DMS53 treated with DMSO at 0.1 percent for 48 hours (cell line): ENCODE measurements at regions not wholly inside any gene's neighbourhood (a gene's known extent, or its start where the extent isn't known, plus 50 kb on each side); places are given as distances from the start of the nearest gene placed in this dataset.

Experiments used
- DNase-seq: peaks from one replicate; lab custom pipeline; 2025; ENCODE audit not compliant: unreplicated experiment; lab: John Stamatoyannopoulos, UW

DNA sequence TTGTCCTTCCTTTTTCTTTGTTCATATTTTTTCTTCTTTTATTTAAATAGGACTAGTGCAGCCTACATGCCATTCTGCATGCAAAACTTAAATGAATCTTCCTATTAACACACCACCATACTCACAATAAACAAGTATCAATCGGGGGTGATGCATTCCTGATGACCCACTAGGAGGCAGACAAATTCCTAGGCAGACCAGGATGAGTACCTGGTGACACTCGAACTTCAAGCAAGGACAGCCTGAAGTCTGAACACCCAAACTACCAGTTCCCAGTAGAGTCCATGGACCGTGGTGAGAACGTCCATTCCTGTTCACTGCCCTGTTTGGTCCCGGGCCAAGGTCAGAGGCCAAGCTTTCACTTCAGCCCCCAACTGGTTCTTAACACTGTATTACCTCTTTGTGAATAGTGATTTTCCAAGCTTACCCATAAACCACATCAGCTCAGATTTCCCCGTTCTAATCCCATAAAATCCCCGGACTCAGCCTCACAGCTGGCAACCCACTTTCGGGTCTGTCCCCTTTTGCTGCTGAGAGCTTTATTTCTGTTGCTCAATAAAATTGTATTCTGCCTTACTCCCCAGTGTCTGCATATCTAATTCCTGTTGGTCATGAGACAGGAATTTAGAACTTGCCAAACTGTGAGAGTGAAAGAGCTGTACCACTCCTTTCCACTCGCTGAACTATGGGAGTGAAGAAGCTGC, 1286.6 kb downstream of the FSTL5 start:
- no peak for DNase-seq

DNA sequence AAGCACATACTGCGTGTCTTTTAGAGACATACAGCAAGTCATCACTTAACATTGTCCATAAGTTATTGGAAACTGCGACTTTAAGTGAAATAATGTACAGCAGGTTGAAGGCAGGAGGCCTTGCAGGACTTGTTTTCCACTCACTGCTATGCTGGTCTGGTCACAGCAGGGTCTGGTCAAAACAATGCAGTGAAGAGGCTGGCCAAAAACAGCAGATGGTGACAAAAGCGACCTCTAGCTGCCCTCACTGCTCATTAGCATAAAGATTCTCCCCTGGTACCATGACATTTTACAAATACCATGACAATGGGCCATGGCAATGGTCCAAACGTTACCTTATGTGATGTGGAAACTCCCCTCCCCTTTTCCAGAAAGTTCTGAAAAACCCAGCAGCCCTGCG, 1283.6 kb downstream of the FSTL5 start:
- DNase-seq: no peak

DNA sequence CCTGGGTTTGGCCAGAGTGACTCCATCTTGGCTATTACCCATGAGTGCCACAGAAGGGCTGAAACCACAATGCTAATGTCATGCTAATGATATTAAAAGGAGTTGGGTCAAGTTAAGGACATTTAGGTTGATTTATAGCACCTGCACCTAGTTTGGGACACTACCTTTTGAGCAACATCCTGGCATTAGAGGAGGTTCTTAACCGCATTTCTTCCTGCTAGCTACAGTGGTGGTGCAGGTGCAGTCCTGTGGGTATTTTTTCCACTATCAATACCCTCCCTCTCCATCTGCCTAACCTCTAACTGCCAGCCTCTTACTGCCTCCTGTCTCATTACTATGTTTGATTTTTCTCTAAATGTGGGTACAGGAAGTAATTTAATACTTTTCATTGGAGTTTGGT, 1276.1 kb downstream of the FSTL5 start:
- no peak for DNase-seq

DNA sequence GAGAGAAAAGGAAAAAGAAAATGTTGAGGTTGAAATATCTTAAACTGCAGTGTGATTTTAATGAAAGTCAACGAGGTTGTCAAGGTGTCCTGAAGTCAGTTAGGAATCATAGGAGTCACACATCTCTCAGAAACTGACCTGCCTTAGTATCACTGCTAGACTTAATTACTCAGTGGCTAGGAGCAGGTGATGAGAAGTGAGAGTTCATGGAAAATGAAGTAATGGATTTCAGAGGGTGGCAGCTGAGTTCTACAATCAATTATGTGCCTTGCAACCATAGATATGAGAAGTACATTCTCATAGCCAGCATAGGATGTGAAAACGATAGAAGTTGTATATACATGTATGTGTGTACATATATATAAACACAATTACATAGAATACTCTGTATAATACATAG, 1269.7 kb downstream of the FSTL5 start:
- DNase-seq: no peak

DNA sequence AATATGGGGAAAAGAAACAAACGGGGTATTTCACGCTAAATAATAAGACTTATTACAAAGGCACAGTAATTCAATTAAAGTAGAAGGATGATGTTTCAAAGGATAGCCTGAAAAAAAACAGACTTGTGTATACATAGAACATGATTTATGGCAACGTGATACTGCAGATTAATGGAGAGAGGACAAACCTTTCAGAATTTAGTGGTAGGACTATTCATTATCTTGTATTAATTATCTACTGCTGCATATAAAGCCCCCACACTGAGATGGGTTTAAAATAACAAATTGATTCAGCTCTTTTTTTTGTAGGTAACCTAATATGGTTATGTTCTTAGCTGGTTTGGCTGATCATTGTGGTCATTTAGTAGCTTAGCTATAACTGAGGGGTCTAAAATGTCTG, 1269.0 kb downstream of the FSTL5 start:
- no peak for DNase-seq

DNA sequence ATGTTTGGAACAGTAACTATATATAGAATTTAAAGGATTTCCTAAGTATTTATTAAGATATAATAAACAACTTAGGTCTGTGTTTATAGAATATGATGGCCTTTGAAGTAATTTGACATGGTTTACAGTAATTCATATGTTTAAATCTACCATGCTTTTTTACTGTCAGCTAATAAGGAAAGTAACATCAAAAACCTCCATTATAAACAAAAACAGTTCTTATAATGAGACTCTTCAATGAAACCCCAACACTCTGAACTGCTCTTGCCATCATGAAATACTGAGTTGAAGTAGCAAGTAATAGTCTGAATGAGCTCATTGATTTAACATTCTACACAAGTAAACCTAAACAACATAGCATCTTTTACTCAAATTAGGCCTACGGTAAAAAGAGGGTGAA, 1236.5 kb downstream of the FSTL5 start:
- DNase-seq: no peak

DNA sequence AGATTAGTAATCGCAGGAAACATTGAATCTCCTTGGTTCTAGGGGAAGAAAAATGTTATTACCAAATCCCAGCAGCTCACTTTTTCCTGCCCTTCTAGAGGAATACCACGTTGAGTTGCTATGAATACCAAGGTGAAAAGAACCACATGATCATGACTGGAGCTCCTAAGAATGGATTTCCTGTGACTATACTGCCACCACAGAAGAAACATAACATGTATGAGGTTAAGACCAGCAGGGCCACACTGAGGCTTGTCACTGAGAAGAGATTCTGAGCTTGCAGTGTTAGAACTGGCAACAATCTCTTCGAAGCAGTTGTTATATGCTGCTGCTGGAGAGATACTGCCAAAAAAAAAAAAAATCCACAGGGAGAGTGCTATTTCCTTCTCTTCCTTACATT, 1235.3 kb downstream of the FSTL5 start:
- DNase-seq: no peak

DNA sequence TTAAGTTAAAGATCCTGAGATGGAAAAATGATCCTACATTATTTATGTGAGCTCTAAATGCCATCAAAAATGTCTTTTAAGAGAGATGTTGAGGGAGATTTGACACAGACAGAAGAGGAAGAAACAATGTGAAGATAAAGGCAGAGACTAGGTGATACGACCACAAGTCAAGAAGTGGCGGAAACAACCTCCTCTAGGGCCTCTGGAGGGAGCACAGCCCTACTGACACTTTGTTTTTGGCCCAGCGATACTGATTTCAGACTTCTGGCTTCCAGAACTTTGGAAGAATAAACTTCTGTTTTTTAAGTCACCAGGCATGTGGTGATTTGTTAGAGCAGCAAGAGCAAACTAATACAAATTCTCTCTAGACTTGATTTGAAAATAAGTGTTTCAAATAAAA, 1216.1 kb downstream of the FSTL5 start:
- DNase-seq: no peak

DNA sequence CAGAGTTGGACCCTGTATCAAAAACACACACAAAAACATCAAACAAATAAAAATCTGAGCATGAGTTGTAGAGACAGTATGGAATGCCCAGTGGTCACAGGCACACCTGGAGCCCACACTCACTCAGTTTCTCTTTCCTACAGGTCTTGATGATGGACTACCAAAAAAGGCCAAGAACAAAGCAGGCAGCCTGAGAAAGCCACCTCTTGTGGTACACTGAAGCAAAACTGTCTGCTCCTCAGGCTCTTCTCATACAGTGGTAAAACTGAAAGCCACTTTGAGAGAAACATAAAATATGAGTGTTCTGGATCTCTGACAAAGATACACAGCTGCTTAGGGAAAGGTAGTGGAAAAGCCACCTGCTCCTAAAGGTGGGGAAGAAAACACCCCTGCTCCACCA, 1206.9 kb downstream of the FSTL5 start:
- no peak for DNase-seq

DNA sequence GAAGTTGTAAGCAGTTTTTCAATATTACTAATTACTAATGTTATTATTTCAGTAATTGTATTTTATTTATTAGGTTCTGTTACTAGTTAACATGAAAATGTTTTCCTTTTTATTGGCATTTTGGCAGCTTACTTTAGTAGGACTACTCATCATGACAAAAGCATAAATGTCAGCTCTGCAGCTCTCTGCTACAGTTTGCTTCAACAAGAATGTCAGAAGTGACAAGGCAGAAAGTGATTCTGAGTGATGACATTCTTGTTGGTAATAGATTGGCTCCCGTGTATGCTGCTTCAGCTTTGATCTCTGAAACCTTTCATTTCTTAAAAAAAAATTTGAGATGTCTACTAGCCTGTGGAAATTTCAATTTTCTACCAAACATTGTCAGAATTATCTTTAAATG, 1193.9 kb downstream of the FSTL5 start:
- no peak for DNase-seq

DNA sequence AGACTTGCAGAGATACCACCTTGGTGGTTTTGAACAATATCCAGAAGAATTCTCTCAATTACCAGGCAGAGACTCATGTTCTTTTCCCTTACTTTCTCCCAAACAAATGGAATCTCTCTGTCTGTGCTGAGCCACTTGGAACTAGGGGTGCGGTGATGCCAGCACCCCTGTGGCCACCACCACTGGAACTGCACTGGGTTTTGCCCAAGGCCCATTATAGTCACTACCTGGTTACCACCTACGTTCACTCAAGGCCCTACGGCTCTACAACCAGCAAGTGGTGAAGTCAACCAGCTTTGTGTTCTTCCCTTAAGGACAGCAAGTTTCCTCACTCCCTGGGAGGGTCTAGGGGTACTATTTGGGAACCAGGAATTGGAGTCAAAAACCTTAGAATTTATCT, 1183.7 kb downstream of the FSTL5 start:
- DNase-seq: no peak

DNA sequence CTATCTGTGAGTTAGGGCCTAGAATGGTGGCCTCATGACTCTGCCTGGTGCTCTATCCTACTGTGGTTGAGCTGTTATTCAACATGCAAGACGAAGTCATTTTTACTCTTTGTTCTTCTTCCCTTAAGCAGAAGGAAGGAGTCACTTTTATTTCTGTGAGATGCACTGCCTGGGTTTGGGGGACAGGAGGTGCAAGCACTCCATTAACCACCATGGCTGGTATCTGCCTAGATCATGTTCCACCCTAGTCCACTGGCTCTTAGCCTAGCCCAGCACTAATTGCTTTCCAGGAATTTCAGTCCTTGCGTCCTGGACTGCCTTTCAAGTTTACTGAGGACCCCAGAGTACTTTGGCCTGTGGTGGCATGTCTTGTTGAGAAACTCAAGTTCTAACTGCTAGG, 1182.7 kb downstream of the FSTL5 start:
- no peak for DNase-seq

DNA sequence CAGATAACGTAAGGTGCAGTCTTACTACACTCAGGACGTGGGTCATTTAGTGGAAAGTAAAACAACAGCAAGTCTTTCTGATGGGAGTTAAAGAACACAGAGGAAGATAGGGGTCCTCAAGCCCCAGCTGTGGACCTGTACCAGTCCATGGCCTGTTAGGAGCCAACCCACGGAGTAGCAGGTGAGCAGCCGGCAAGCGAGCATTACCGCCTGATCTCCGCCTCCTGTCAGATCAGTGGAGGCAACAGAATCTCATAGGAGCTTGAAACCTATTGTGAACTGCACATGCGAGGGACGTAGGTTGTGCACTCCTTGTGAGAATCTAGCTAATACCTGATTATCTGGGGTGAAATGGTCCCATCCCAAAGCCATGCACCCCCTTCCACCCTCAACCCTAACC, 1180.8 kb downstream of the FSTL5 start:
- DNase-seq: no peak

DNA sequence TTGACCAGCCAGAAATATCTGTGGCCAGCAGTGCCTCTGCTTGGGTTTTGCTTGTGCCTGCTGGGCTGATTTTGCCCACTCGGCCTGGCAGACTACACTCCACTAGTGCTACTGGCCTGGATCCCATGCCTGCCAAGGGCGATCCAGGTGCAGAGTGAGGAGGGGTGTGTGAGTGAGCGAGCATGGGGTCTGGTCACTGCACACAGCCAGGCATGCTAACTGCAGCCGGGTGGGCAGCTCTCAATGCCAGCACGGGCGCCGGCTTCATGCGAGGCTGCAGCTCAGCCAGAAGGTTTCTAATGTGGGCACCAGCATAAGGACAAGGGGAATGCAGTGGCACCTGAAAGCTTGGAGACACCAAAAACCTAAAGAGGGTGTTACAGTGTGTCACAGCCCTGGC, 1161.4 kb downstream of the FSTL5 start:
- no peak for DNase-seq

DNA sequence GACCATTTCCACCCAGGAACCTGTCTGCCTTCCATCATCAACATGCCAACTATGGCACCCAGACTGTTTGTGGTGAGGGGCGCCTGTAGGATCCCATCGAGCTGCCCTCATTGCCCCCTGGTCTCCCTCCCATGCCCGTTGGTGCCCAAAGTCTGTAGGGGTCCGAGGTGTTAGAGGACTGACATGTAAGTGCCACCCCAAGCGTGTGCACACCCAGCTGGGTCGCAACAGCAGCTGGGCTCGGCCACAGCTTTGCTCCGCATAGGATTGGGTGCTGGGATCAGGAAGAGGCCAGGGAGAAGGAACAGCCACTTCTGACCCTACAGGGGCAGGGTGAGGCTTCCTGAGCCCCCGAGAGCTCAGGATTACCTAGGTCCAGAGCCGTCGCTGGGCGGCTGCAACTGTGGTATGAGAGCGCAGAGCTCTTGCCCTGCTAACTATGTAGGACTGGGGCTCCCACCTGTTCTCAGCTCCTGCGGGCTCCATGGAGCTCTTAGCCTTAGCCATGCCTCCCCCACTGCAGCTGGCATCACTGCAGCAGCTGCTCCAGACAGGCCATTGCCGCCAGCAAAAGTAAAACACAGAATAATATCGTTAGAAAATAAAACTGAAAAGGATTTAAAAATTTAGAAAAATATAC, 1160.3 kb downstream of the FSTL5 start:
- no peak for DNase-seq

DNA sequence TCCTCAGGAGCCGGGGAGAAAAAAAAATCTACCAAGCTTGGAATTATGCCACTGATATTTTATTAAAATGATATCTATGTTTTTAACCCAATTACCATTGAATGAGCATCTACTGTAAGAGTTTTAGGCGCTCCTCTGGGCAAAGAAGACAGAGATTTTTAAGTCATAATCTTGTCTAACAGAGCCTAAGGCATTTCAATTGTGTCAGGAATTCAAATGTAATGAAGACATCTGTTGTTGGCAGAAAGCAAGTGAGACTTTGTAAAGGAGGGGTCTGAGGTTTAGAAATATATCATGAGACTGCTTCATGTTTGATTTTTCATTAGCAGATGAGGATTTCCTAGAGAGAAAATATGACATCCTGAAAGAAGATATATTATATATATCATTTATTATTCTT, 1158.1 kb downstream of the FSTL5 start:
- no peak for DNase-seq

DNA sequence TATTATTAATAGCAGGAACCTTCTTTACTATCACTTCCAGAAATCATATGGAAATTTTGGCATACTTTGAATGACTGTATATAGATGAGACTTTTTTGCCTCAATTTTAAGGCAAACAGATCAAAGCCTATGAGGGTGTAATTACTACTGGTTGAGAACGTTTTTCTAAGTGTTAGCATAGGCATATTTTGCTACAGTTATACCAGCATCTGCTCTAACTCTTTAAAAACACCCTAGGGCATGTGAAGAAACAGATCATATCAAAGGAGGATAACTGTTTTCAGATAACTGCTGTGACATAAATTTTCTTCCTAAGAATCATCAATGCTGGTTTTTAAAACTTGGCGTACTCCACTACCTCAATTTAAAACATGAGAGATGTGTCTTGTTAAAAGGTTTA, 1155.3 kb downstream of the FSTL5 start:
- DNase-seq: no peak

DNA sequence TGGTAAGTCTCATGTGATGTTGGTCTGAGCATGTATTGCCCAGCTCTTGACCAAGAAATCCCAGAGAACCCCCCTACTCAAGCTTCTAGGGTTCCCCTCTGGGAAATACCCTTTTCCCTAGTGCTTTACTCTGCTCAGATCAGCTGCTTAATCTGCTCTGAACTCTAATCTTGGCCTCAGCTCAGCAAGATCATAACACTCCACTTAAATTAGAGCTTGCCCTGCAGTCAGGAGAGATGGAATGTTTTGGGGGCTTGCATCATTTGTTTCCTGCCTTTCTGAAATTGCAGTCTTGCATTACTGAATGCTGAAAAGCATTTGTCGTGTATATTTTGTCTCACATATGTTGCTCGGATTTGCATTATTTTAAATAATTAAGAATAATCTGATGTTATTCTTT, 1153.6 kb downstream of the FSTL5 start:
- no peak for DNase-seq
